B cell (primary cell): ENCODE measurements at regions not wholly inside any gene's neighbourhood (a gene's known extent, or its start where the extent isn't known, plus 50 kb on each side); places are given as distances from the start of the nearest gene placed in this dataset.
"Not testable (repeated sequence)": the region's sequence is repeated elsewhere in the genome, so short reads cannot be mapped to it uniquely, and the experiment has no call there.

Experiments used
- ATAC-seq: fragments of 200-7000 bp; cut with Tn5 transposase; one replicate; pipeline ENCODE4 v1.10.0; 2021; ENCODE audit warnings: low read depth, mild to moderate bottlenecking, moderate number of reproducible peaks, moderate library complexity
- CTCF ChIA-PET: fragments of 350-600 bp; sonication (Branson Sonifier 250); formaldehyde crosslinking; loops from one replicate; lab custom pipeline; 2021; ENCODE audit warnings: antibody characterized with exemption, inconsistent platforms; lab: Charles Lee
- POLR2A ChIA-PET: fragments of 350-600 bp; sonication (Branson Sonifier 250); formaldehyde crosslinking; loops from one replicate; lab custom pipeline; 2021; ENCODE audit warnings: antibody characterized with exemption; lab: Charles Lee
- DNase-seq: peaks from one replicate; pipeline ENCODE4 v3.0.0; 2013
- H2AFZ ChIP-seq: 2 replicates; pipeline ENCODE4 v1.6.1; 2012; ENCODE audit warnings: mild to moderate bottlenecking, low read depth, low read length; ENCODE audit not compliant: insufficient read depth, poor library complexity, severe bottlenecking
- H3K27ac ChIP-seq, 2 donors: 1 replicate in 1 of 2; 2 replicates in 1 of 2; pipeline ENCODE4 v1.5.1; 2012 to 2013; ENCODE audit warnings: low read length in 2 of 2, mild to moderate bottlenecking in 2 of 2, moderate library complexity in 1 of 2
- H3K27me3 ChIP-seq, 4 experiments: fragments of 200-600 bp in 1 of 4; sonication (generic) in 1 of 4; replicated peaks in 1 of 4; 1 replicate in 2 of 4; 2 replicates in 2 of 4; pipeline versions ENCODE4 v1.6.1 to v1.7.0; 2013 to 2016; ENCODE audit warnings: low read length in 3 of 4, mild to moderate bottlenecking in 2 of 4, mixed read lengths in 1 of 4, moderate library complexity in 1 of 4; ENCODE audit not compliant: insufficient read depth in 4 of 4, control insufficient read depth in 3 of 4; ENCODE audit errors: control extremely low read depth in 1 of 4
- H3K36me3 ChIP-seq, 2 experiments: replicated peaks in 1 of 2; 1 replicate in 1 of 2; 2 replicates in 1 of 2; pipeline versions ENCODE4 v1.6.1 to v1.7.1; 2013; ENCODE audit warnings: low read length in 1 of 2; ENCODE audit not compliant: insufficient read depth in 2 of 2, control insufficient read depth in 1 of 2; ENCODE audit errors: control extremely low read depth in 1 of 2, extremely low read depth in 1 of 2
- H3K4me1 ChIP-seq, 2 donors: fragments of 200-600 bp in 1 of 2; sonication (generic) in 1 of 2; 1 replicate in 1 of 2; 2 replicates in 1 of 2; pipeline versions ENCODE4 v1.5.1 to v1.6.1; 2013 to 2017; ENCODE audit warnings: low read length in 2 of 2; ENCODE audit not compliant: control insufficient read depth in 2 of 2, insufficient read depth in 2 of 2
- H3K4me2 ChIP-seq: replicated peaks from 2 replicates; pipeline ENCODE3; 2012; ENCODE audit warnings: mild to moderate bottlenecking, low read depth, low read length; ENCODE audit not compliant: poor library complexity, severe bottlenecking
- H3K4me3 ChIP-seq, 5 experiments: fragments of 200-600 bp in 1 of 5; sonication (generic) in 1 of 5; 1 replicate in 3 of 5; 2 replicates in 2 of 5; pipeline versions ENCODE4 v1.5.1 to v1.7.0; 2011 to 2016; ENCODE audit warnings: low read length in 4 of 5, mild to moderate bottlenecking in 4 of 5, low read depth in 2 of 5, control low read depth in 1 of 5, moderate library complexity in 1 of 5; ENCODE audit not compliant: insufficient read depth in 1 of 5; ENCODE audit errors: control extremely low read depth in 1 of 5, extremely low read depth in 1 of 5
- H3K79me2 ChIP-seq: fragments of 200-600 bp; sonication (generic); one replicate; pipeline ENCODE4 v1.6.0; 2016; ENCODE audit warnings: low read length; ENCODE audit not compliant: control insufficient read depth, insufficient read depth
- H3K9ac ChIP-seq: fragments of 200-600 bp; sonication (generic); 2 replicates; pipeline ENCODE4 v1.6.1; 2017; ENCODE audit warnings: mild to moderate bottlenecking, low read length, moderate library complexity
- H3K9me3 ChIP-seq, 3 donors: one replicate each; pipeline versions ENCODE4 v1.6.1 to v1.7.1; 2013; ENCODE audit warnings: low read length in 2 of 3; ENCODE audit not compliant: control insufficient read depth in 2 of 3, insufficient read depth in 1 of 3; ENCODE audit errors: control extremely low read depth in 1 of 3
- H4K20me1 ChIP-seq: 2 replicates; pipeline ENCODE4 v1.6.0; 2012; ENCODE audit warnings: mild to moderate bottlenecking, low read length; ENCODE audit not compliant: insufficient read depth, control insufficient read depth, poor library complexity, severe bottlenecking
- H3K27ac Mint-ChIP-seq: one replicate; pipeline ENCODE4 v1.8.0; 2021; ENCODE audit warnings: mixed read lengths
- H3K27me3 Mint-ChIP-seq: one replicate; pipeline ENCODE4 v1.8.0; 2021; ENCODE audit warnings: mixed read lengths
- H3K4me1 Mint-ChIP-seq: one replicate; pipeline ENCODE4 v1.8.0; 2021; ENCODE audit warnings: mixed read lengths
- H3K4me3 Mint-ChIP-seq: one replicate; pipeline ENCODE4 v1.8.0; 2021; ENCODE audit warnings: mixed read lengths
- H3K9me3 Mint-ChIP-seq: one replicate; pipeline ENCODE4 v1.8.0; 2022; ENCODE audit warnings: mixed read lengths; ENCODE audit not compliant: insufficient read depth
- WGBS: methylation state at CpG from one replicate; pipeline ENCODE4 v1.1.5; 2013; ENCODE audit warnings: missing lambda C conversion rate; ENCODE audit not compliant: insufficient coverage; 5-methylcytosine and 5-hydroxymethylcytosine counted together
- intact Hi-C: fragments of 100-400 bp; cut with micrococcal nuclease; formaldehyde crosslinking; loops from one replicate; pipeline ENCODE4 v1.10.0; 2022

DNA sequence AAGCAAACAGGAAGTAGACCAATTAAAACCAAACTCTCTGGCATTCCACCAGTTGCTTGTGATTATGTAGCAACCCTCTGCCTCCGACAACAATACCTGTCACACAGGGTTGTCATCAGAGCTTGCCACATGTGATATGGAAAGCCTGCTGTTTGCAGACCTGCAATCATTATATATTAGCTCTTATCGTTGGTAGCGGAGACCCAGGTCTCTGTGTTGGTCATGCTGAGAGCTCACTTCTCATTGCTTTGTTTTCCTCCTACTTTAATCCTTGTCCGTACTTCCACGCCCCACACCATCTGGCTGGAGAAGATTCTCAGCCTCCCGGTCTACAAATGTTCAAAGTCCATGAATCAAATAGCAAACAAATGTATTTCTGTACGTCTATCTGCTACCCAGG is 4225.6 kb upstream of the OR11H1 start:
- H3K27ac ChIP-seq, CTCF ChIA-PET, H2AFZ ChIP-seq, H3K4me2 ChIP-seq, H3K4me1 ChIP-seq, H3K27me3 Mint-ChIP-seq, H3K27ac Mint-ChIP-seq, POLR2A ChIA-PET, H3K9me3 Mint-ChIP-seq, H3K79me2 ChIP-seq, DNase-seq, intact Hi-C loops, H3K4me1 Mint-ChIP-seq, H3K9ac ChIP-seq, H3K4me3 Mint-ChIP-seq, ATAC-seq, H4K20me1 ChIP-seq, H3K4me3 ChIP-seq, H3K27me3 ChIP-seq, H3K36me3 ChIP-seq: not testable (repeated sequence)
- peaks cover 0 to 33% (median 0%) of the 10 kb centered on the region in 3 donors for H3K9me3 ChIP-seq
- 82% methylated on average over 7 of the region's 7 CpGs for WGBS

DNA sequence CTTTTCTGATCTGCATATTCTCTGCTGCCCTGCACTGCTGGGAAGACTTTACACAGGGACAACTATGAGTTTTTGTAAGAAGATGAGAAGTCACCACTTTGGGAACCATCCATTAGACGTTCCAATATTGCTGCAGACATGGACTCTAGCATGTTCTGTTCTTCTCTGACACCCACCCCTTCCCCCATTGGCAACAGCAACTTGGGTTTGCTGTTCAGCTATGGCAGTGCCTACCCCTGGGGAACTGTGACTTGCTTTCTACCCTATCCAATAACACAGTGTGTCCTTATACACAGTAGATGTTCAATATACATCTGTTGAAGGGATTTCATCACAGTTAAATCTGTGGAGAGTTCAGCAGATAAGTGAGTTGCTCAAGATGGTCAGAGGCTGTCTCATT is 4225.1 kb upstream of the OR11H1 start:
- H3K79me2 ChIP-seq, H2AFZ ChIP-seq, H3K4me2 ChIP-seq, H4K20me1 ChIP-seq, DNase-seq, H3K4me1 Mint-ChIP-seq, H3K27ac Mint-ChIP-seq, ATAC-seq, intact Hi-C loops, H3K27me3 Mint-ChIP-seq, POLR2A ChIA-PET, H3K27ac ChIP-seq, H3K36me3 ChIP-seq, H3K4me1 ChIP-seq, H3K9ac ChIP-seq, CTCF ChIA-PET, H3K4me3 Mint-ChIP-seq, H3K4me3 ChIP-seq, H3K27me3 ChIP-seq: not testable (repeated sequence)
- peaks cover 13% of the 10 kb centered on the region for H3K9me3 Mint-ChIP-seq
- peaks cover 0 to 35% (median 0%) of the 10 kb centered on the region in 3 donors for H3K9me3 ChIP-seq
- WGBS: 47% methylated on average over 1 of the region's 1 CpG

- DNase-seq, H4K20me1 ChIP-seq, H3K79me2 ChIP-seq, H3K4me1 ChIP-seq, H3K4me3 ChIP-seq, H3K36me3 ChIP-seq, intact Hi-C loops, H3K4me2 ChIP-seq, H3K9ac ChIP-seq, H3K4me3 Mint-ChIP-seq, H3K27me3 Mint-ChIP-seq, H2AFZ ChIP-seq, H3K4me1 Mint-ChIP-seq, POLR2A ChIA-PET, H3K27me3 ChIP-seq, H3K27ac ChIP-seq, ATAC-seq, H3K27ac Mint-ChIP-seq, CTCF ChIA-PET: not testable (repeated sequence)
- WGBS: 74% methylated on average over 4 of the region's 7 CpGs
- peaks cover 1 to 40% (median 1%) of the 10 kb centered on the region in 3 donors for H3K9me3 ChIP-seq
- peaks cover 14% of the 10 kb centered on the region for H3K9me3 Mint-ChIP-seq
These were observed 4222.8 kb upstream of the OR11H1 start for GRCh38 chr22:11305179-11305578.

GRCh38 chr22:11306933-11307518 is 4221.0 kb upstream of the OR11H1 start:
- H3K79me2 ChIP-seq, H3K4me3 ChIP-seq, CTCF ChIA-PET, H3K36me3 ChIP-seq, H3K27ac ChIP-seq, DNase-seq, POLR2A ChIA-PET, H3K4me3 Mint-ChIP-seq, H3K4me1 Mint-ChIP-seq, H2AFZ ChIP-seq, H3K27me3 Mint-ChIP-seq, H3K4me2 ChIP-seq, intact Hi-C loops, H3K27me3 ChIP-seq, H3K27ac Mint-ChIP-seq, H3K9ac ChIP-seq, H3K4me1 ChIP-seq, ATAC-seq, H4K20me1 ChIP-seq: not testable (repeated sequence)
- 79% methylated on average over 5 of the region's 6 CpGs for WGBS
- H3K9me3 ChIP-seq: peaks cover 1 to 32% (median 2%) of the 10 kb centered on the region in 3 donors
- peaks cover 13% of the 10 kb centered on the region for H3K9me3 Mint-ChIP-seq
